ENCODE measurements at regions not wholly inside any gene's neighbourhood (a gene's known extent, or its start where the extent isn't known, plus 50 kb on each side); places are given as distances from the start of the nearest gene placed in this dataset.
"Not testable (repeated sequence)": the region's sequence is repeated elsewhere in the genome, so short reads cannot be mapped to it uniquely, and the experiment has no call there.

DNA sequence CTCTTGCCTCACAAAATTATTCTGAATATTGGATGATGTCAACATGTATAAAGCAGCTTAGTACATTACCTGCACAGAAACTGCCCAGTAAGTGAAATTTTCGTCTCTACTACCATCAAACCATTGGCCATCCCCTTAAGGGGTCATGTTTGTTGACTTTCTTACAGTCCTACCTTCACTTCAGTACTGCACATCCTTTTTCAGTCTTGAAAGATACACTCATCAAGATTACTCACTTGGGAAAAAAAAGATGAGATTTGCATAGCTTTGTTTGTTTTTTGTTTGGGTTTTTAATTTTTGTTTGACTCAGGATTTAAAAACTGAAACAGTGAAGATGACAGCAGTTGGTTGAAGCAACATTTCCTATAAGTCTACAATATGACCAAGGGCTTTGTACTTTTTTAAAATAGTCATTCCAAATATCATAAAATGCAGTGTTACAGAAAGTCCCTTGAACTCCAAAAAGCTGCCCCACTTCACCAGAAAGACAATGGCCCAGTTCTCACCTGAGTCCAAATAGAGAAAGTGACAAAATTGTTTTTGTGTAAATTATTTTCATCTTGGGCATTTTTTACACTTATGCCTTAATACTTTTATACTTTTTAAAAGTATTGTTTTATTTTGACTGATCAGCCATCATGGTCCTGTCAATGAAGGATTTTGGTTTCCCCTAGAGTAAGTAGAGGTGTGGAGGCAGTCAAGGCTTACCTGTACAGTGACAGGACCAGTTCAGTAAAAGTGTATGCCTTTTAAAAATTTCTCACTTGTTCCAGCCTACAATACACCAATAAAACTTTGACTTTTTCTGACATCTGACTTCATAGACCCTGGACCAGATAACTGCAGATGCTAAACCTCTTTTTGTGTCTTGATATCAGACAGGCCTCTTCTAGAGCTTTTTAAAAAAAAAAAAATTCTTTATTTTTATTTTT lies 59.7 kb upstream of the EDA2R start:
- Mint-ChIP-seq H3K4me3 (no peak overlapping the region), H3K27ac (no peak overlapping the region), H3K27me3 (no peaks in the 10 kb centered on the region), H3K9me3 (no peaks in the 10 kb centered on the region), H3K4me1 (no peaks in the 10 kb centered on the region), H3K36me3 (ENCODE audit: low read depth) (no peaks in the 10 kb centered on the region)
- CTCF ChIA-PET: no interaction called here
- POLR2A ChIA-PET: no interaction called here
- no peak for DNase-seq

DNA sequence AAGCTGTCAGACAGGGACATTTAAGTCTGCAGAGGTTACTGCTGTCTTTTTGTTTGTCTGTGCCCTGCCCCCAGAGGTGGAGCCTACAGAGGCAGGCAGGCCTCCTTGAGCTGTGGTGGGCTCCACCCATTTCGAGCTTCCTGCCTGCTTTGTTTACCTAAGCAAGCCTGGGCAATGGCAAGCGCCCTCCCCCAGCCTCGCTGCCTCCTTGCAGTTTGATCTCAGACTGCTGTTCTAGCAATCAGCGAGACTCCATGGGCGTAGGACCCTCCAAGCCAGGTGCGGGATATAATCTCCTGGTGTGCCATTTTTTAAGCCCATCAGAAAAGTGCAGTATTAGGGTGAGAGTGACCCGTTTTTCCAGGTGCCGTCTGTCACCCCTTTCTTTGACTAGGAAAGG lies 53.6 kb upstream of the EDA2R start:
- H3K9me3 Mint-ChIP-seq; H3K27me3 Mint-ChIP-seq; H3K4me3 Mint-ChIP-seq; DNase-seq; H3K4me1 Mint-ChIP-seq; CTCF ChIA-PET; H3K36me3 Mint-ChIP-seq (ENCODE audit: low read depth); H3K27ac Mint-ChIP-seq; POLR2A ChIA-PET: not testable (repeated sequence)
